ENCODE measurements at regions not wholly inside any gene's neighbourhood (a gene's known extent, or its start where the extent isn't known, plus 50 kb on each side); places are given as distances from the start of the nearest gene placed in this dataset.

- no peak for TF ChIP-seq CTCF (IDR thresholded peaks at IDR 0.05)
- no peak for TF ChIP-seq EP300 (IDR thresholded peaks at IDR 0.05)
Observed at GRCh38 chr18:38453880-38454279, 888.3 kb upstream of the CELF4 start.

All from sigmoid colon (tissue), 4 donors.